HAP-1 (cell line): ENCODE measurements at regions not wholly inside any gene's neighbourhood (a gene's known extent, or its start where the extent isn't known, plus 50 kb on each side); places are given as distances from the start of the nearest gene placed in this dataset.
A peak's percentile ranks its signal among the peaks of the same experiment; 100 is the strongest.

Experiments used
- DNase-seq, 2 experiments: peaks; one replicate each; pipeline ENCODE4 v3.0.0-alpha.2; 2016 to 2020; ENCODE audit warnings: low spot score in 2 of 2
- H3K27me3 ChIP-seq: fragments of 250-450 bp; sonication (Bioruptor Pico); 2 replicates; pipeline ENCODE4 v1.5.1; 2020; ENCODE audit warnings: low read depth, mild to moderate bottlenecking, moderate library complexity
- H3K36me3 ChIP-seq: fragments of 250-450 bp; sonication (Bioruptor Pico); replicated peaks from 2 replicates; pipeline ENCODE4 v1.5.1; 2020; ENCODE audit warnings: mild to moderate bottlenecking
- H3K4me1 ChIP-seq: fragments of 250-450 bp; sonication (Bioruptor Pico); 2 replicates; pipeline ENCODE4 v1.5.1; 2020; ENCODE audit warnings: mild to moderate bottlenecking
- H3K4me3 ChIP-seq: fragments of 250-450 bp; sonication (Bioruptor Pico); 2 replicates; pipeline ENCODE4 v1.5.1; 2020; ENCODE audit warnings: mild to moderate bottlenecking, moderate library complexity
- H3K9me3 ChIP-seq: fragments of 250-450 bp; sonication (Bioruptor Pico); 2 replicates; pipeline ENCODE4 v1.5.1; 2020; ENCODE audit warnings: mild to moderate bottlenecking, moderate library complexity
- in situ Hi-C: fragments of 300-500 bp; cut with MboI; formaldehyde crosslinking; loops from 3 replicates; pipeline ENCODE4 v1.14.3; 2020; ENCODE audit warnings: low sequenced_read_pairs, inconsistent platforms, mixed read lengths

GRCh38 chr15:27702581-27702980, 396.5 kb downstream of the OCA2 start:
- H3K4me3 ChIP-seq = no peak overlapping the region
- H3K9me3 ChIP-seq = no peaks in the 10 kb centered on the region
- H3K27me3 ChIP-seq = no peaks in the 10 kb centered on the region
- H3K4me1 ChIP-seq = no peaks in the 10 kb centered on the region
- H3K36me3 ChIP-seq = no peaks in the 10 kb centered on the region
- DNase-seq = no peak
- in situ Hi-C loops = no loop called here

- no peaks in the 10 kb centered on the region for H3K27me3 ChIP-seq
- no peak overlapping the region for H3K4me3 ChIP-seq
- no peak for DNase-seq
- in situ Hi-C loops = no loop called here
- H3K4me1 ChIP-seq = no peaks in the 10 kb centered on the region
- H3K36me3 ChIP-seq = no peaks in the 10 kb centered on the region
- no peaks in the 10 kb centered on the region for H3K9me3 ChIP-seq
Measured at GRCh38 chr15:27701956-27702355, 397.2 kb downstream of the OCA2 start.

GRCh38 chr15:27701014-27701413, 398.1 kb downstream of the OCA2 start:
- Histone ChIP-seq H3K27me3 (no peaks in the 10 kb centered on the region), H3K4me1 (no peaks in the 10 kb centered on the region), H3K4me3 (no peak overlapping the region), H3K36me3 (no peaks in the 10 kb centered on the region), H3K9me3 (no peaks in the 10 kb centered on the region)
- in situ Hi-C loops = no loop called here
- no peak for DNase-seq

GRCh38 chr15:27699699-27700098, 399.4 kb downstream of the OCA2 start:
- Histone ChIP-seq H3K9me3 (no peaks in the 10 kb centered on the region), H3K4me3 (no peak overlapping the region), H3K4me1 (no peaks in the 10 kb centered on the region), H3K36me3 (no peaks in the 10 kb centered on the region), H3K27me3 (no peaks in the 10 kb centered on the region)
- in situ Hi-C loops = no loop called here
- no peak for DNase-seq

- no peaks in the 10 kb centered on the region for H3K9me3 ChIP-seq
- no peaks in the 10 kb centered on the region for H3K36me3 ChIP-seq
- in situ Hi-C loops = no loop called here
- H3K27me3 ChIP-seq = no peaks in the 10 kb centered on the region
- no peaks in the 10 kb centered on the region; the same call in 1 of the 2 replicates for H3K4me1 ChIP-seq
- no peak for DNase-seq
- H3K4me3 ChIP-seq = no peak overlapping the region
Measured at GRCh38 chr15:27696530-27696929, 402.6 kb downstream of the OCA2 start.

GRCh38 chr15:27695726-27696125, 403.4 kb downstream of the OCA2 start:
- DNase-seq = no peak
- Histone ChIP-seq H3K4me1 (no peaks in the 10 kb centered on the region; the same call in 1 of the 2 replicates), H3K9me3 (no peaks in the 10 kb centered on the region), H3K4me3 (no peak overlapping the region), H3K36me3 (no peaks in the 10 kb centered on the region), H3K27me3 (no peaks in the 10 kb centered on the region)
- in situ Hi-C loops = no loop called here

- H3K4me3 ChIP-seq = no peak overlapping the region
- no peaks in the 10 kb centered on the region; the same call in 1 of the 2 replicates for H3K4me1 ChIP-seq
- peak in 1 of 2 experiments; percentile 17 for DNase-seq
- no peaks in the 10 kb centered on the region for H3K9me3 ChIP-seq
- H3K36me3 ChIP-seq = no peaks in the 10 kb centered on the region
- no peaks in the 10 kb centered on the region for H3K27me3 ChIP-seq
- in situ Hi-C loops = no loop called here
Measured at GRCh38 chr15:27694506-27695087, 404.5 kb downstream of the OCA2 start.

GRCh38 chr15:27693280-27693679, 405.8 kb downstream of the OCA2 start:
- H3K4me1 ChIP-seq = no peaks in the 10 kb centered on the region; the same call in 1 of the 2 replicates
- no peaks in the 10 kb centered on the region for H3K27me3 ChIP-seq
- no peaks in the 10 kb centered on the region for H3K9me3 ChIP-seq
- H3K36me3 ChIP-seq = no peaks in the 10 kb centered on the region
- H3K4me3 ChIP-seq = no peak overlapping the region
- no peak for DNase-seq
- in situ Hi-C loops = no loop called here

- Histone ChIP-seq H3K9me3 (no peaks in the 10 kb centered on the region), H3K36me3 (no peaks in the 10 kb centered on the region), H3K4me1 (no peaks in the 10 kb centered on the region; the same call in 1 of the 2 replicates), H3K27me3 (no peaks in the 10 kb centered on the region), H3K4me3 (no peak overlapping the region)
- no peak for DNase-seq
- in situ Hi-C loops = no loop called here
Measured at GRCh38 chr15:27692438-27692837, 406.7 kb downstream of the OCA2 start.

GRCh38 chr15:27690290-27690689, 408.8 kb downstream of the OCA2 start:
- Histone ChIP-seq H3K27me3 (no peaks in the 10 kb centered on the region), H3K9me3 (no peaks in the 10 kb centered on the region), H3K36me3 (no peaks in the 10 kb centered on the region), H3K4me3 (no peak overlapping the region), H3K4me1 (no peaks in the 10 kb centered on the region; the same call in 1 of the 2 replicates)
- in situ Hi-C loops = no loop called here
- no peak for DNase-seq

GRCh38 chr15:27686971-27687370, 412.1 kb downstream of the OCA2 start:
- no peaks in the 10 kb centered on the region for H3K4me1 ChIP-seq
- in situ Hi-C loops = no loop called here
- no peaks in the 10 kb centered on the region for H3K27me3 ChIP-seq
- DNase-seq = no peak
- no peak overlapping the region for H3K4me3 ChIP-seq
- no peaks in the 10 kb centered on the region for H3K36me3 ChIP-seq
- no peaks in the 10 kb centered on the region for H3K9me3 ChIP-seq

GRCh38 chr15:27686369-27686768, 412.7 kb downstream of the OCA2 start:
- Histone ChIP-seq H3K27me3 (no peaks in the 10 kb centered on the region), H3K9me3 (no peaks in the 10 kb centered on the region), H3K36me3 (no peaks in the 10 kb centered on the region), H3K4me1 (no peaks in the 10 kb centered on the region), H3K4me3 (no peak overlapping the region)
- DNase-seq = peak in 1 of 2 experiments; percentile 4
- in situ Hi-C loops = no loop called here

GRCh38 chr15:27685644-27686043, 413.5 kb downstream of the OCA2 start:
- H3K36me3 ChIP-seq = no peaks in the 10 kb centered on the region
- H3K9me3 ChIP-seq = no peaks in the 10 kb centered on the region
- no peaks in the 10 kb centered on the region for H3K27me3 ChIP-seq
- H3K4me3 ChIP-seq = no peak overlapping the region
- in situ Hi-C loops = no loop called here
- no peak for DNase-seq
- no peaks in the 10 kb centered on the region for H3K4me1 ChIP-seq

GRCh38 chr15:27683121-27683520, 416.0 kb downstream of the OCA2 start:
- H3K36me3 ChIP-seq = no peaks in the 10 kb centered on the region
- no peaks in the 10 kb centered on the region for H3K9me3 ChIP-seq
- H3K27me3 ChIP-seq = no peaks in the 10 kb centered on the region
- in situ Hi-C loops = no loop called here
- H3K4me3 ChIP-seq = no peak overlapping the region
- no peaks in the 10 kb centered on the region; the same call in 1 of the 2 replicates for H3K4me1 ChIP-seq
- no peak for DNase-seq

GRCh38 chr15:27681038-27681437, 418.1 kb downstream of the OCA2 start:
- Histone ChIP-seq H3K27me3 (no peaks in the 10 kb centered on the region), H3K9me3 (no peaks in the 10 kb centered on the region), H3K36me3 (no peaks in the 10 kb centered on the region), H3K4me3 (no peak overlapping the region), H3K4me1 (no peaks in the 10 kb centered on the region; the same call in 1 of the 2 replicates)
- in situ Hi-C loops = no loop called here
- peak; percentile 40 to 85 for DNase-seq
